ENCODE measurements at regions not wholly inside any gene's neighbourhood (a gene's known extent, or its start where the extent isn't known, plus 50 kb on each side); places are given as distances from the start of the nearest gene placed in this dataset.
"Not testable (repeated sequence)": the region's sequence is repeated elsewhere in the genome, so short reads cannot be mapped to it uniquely, and the experiment has no call there.

DNA sequence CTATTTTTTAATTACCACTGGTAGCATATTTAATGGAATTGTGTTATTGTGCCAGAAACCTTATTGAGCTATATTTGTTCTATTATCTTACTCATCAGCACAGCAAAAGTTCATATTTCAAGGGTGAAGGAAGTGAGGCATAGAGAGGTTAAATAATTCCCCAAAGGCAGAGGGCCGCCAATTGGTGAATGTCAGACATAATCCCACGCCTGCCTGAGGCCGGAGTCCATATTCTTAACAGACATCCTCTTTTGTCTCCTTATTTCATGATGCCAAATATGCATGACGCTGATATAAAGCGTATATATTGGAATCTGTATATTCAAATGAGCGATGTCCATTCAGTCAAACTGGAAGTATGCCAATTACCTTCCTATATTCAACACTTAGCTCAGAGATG is 505.0 kb upstream of the SLC35B3 start:
- no peak for DNase-seq

GRCh38 chr6:8939615-8940014 is 504.3 kb upstream of the SLC35B3 start:
- no peak for DNase-seq

DNA sequence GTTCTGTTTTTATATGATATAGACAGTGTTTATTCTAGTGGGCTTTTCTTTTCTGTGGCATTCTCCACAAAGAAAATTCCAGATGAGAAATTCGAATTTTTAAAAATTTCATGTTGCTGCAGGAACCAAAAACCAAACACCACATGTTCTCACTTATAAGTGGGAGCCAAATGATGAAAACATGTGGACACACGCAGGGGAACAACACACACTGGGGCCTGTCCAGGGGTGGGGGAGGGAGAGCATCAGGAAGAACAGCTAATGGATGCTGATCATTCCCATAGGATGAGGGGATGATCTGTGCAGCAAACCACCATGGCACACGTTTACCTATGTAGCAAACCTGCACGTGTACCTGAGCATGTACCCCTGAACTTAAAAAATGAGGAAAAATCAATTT is 499.0 kb upstream of the SLC35B3 start:
- no peak for DNase-seq

- no peak for DNase-seq
Measured at GRCh38 chr6:8930009-8930408, 494.7 kb upstream of the SLC35B3 start.

DNA sequence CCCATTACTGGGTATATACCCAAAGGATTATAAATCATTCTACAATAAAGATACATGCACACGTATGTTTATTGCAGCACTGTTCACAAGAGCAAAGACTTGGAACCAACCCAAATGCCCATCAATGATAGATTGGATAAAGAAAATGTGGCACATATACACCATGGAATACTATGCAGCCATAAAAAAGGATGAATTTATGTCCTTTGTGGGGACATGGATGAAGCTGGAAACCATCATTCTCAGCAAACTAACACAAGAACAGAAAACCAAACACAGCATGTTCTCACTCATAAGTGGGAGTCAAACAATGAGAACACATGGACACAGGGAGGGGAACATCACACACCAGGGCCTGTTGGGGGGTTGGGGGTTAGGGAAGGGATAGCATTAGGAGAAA is 484.9 kb upstream of the SLC35B3 start:
- DNase-seq, result not testable (repeated sequence)

GRCh38 chr6:8918196-8918595 is 482.9 kb upstream of the SLC35B3 start:
- no peak for DNase-seq

GRCh38 chr6:8914700-8915099 is 479.4 kb upstream of the SLC35B3 start:
- no peak for DNase-seq

DNA sequence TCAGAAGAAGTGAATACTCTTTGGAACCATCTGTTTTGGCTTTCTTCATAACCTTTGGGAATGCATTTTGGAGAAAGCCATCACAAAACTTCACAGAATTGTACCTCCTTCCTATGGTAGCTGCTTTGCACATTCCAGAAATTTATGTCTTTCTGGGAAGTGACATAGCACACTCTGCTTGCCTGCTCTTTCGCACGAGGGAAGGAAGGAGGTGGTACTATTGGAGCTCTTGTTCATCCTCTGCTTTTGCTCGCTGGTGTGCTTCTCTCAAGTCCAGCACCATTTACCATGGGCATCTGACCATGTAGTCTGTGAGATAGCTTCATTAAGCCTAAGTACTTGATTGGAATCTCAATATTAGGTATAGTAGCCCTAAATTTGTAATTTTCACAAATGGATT is 473.3 kb upstream of the SLC35B3 start:
- DNase-seq, result no peak

DNA sequence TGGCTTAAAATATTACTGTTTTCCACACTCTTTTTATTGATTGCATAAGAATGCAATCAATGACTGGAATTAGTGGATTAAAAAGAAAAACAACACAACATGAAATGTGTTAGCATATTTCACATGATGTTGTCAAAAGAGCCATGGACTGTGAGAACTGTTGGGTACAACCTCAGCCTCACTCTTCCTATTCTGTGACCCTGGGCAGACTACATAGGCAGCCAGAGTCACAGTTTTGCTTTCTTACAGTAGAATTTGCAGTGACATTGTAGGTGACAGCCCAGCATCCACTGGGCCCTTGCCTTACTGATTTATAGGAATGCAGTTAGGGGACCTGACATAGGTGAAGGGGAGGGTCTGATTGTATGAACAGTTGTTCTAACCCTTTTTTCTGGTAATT is 471.4 kb upstream of the SLC35B3 start:
- no peak for DNase-seq

GRCh38 chr6:8905757-8906156 is 470.4 kb upstream of the SLC35B3 start:
- DNase-seq, result no peak

DNA sequence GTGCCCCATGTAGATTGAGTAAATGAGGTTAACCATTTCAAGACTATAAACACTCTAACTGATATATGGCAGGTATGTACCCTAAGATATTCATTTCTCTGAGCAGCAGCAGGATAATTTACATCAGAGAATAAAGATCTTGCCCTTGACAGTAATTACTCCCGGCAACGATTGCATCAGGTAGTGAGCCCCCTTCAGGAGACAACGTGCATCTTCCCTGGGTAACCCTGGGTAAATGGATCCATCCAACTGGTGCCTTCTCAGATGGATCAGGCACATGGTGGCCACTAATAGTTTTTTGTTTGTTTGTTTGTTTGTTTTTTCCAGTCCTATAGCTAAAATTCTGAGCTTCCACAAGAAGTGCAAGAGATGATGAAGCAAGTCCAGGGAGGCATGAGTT is 469.4 kb upstream of the SLC35B3 start:
- DNase-seq, result no peak

DNA sequence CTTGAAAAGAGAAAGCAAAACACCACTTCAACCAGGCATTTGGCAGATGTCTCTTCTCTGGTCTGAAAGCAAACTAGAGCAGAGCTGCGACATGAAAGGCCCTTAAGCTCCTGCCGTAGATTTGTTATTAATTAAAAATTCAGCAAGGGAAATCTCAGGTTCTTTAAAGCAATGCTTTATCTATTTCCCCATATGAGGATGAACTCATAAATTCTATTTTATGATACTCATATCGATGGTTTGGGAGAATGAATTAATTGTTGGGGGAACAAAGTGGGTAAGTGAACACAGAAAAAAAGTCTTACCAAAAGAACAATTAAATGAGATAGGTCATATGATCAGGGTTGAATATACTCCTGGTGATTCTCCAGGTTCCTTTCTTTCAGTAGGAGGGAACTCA is 464.7 kb upstream of the SLC35B3 start:
- DNase-seq, result no peak

- no peak for DNase-seq
Measured at GRCh38 chr6:8889514-8889913, 454.2 kb upstream of the SLC35B3 start.

- DNase-seq, result no peak
Measured at GRCh38 chr6:8888468-8888867, 453.1 kb upstream of the SLC35B3 start.

DNA sequence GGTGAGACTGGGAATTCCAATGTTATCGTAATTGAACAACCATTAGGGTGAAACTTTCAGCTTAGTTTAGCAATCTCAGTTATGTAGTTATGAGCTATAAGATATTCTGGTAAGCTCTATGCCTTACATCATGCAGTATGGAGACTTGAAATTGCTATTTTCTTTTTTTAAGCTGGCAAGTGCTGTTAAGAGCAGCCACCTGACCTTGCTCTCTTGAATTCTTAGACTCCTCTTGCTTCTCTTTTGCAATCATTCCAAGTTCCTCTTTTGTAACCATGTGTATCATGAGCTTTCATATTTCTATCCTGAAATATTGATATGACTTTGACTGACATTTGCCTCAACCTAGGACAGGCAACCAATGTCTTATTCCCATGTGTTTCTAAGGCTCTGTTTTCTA is 446.3 kb upstream of the SLC35B3 start:
- DNase-seq, result no peak

DNA sequence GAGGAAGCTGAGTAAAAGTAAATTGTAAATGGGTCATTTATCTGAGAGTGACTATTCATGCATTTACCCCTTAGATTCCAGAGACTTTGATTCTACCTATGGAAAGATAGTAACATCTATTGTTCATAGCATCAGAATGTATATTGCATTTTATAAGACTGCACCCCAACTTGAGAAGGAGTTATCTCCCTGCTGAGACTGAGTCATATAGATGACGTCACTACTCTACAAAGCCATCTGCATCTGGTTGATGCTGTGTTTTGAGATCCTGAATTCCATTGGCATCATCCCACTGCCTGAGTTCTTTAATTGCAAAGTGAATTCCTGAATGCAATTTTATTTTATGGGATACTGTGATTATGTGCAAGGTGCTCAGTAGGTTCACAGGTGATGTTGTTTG is 444.0 kb upstream of the SLC35B3 start:
- no peak for DNase-seq

DNA sequence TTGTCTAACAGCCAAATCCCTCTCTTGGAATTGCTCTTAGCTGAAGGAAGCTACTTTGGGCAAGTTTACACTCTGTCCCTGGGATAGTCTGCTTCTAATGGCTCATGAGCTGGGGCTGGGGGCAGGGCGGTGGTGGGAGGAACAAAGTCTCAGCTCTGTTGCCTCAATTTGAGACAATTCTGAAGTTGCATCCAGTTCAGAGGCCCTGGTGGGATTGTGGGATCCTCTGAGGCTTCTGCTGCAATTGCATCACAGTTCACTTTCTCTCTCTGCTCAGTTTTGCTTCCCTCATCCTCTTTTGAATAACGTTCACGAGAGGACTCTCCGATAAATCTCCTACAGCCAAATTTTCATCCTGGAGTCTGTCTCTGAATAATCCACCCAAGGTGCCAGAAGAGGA is 440.6 kb upstream of the SLC35B3 start:
- DNase-seq, result no peak

DNA sequence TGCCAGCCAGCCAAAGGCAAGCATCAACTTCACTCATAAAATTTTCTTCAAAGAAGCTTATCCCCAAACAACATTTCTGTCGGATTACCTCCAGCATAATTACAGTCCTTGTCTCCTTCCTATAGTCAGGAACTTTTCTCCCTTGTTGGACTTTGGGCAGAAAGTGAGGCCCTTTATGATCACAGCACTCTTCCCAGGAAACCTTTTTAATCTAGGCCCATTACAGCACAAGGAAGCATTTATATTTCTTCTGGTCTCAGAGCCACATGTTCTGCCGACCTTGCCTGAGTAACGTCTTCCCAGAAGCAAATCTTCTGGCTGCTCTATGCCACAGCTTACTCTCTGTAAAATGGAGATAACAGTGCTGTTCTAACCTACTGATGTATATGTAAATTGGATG is 437.2 kb upstream of the SLC35B3 start:
- DNase-seq, result no peak

- DNase-seq, result no peak
Measured at GRCh38 chr6:8865451-8865850, 430.1 kb upstream of the SLC35B3 start.

GRCh38 chr6:8860671-8861070 is 425.3 kb upstream of the SLC35B3 start:
- no peak for DNase-seq

- DNase-seq, result no peak
Measured at GRCh38 chr6:8859501-8859900, 424.2 kb upstream of the SLC35B3 start.

DNA sequence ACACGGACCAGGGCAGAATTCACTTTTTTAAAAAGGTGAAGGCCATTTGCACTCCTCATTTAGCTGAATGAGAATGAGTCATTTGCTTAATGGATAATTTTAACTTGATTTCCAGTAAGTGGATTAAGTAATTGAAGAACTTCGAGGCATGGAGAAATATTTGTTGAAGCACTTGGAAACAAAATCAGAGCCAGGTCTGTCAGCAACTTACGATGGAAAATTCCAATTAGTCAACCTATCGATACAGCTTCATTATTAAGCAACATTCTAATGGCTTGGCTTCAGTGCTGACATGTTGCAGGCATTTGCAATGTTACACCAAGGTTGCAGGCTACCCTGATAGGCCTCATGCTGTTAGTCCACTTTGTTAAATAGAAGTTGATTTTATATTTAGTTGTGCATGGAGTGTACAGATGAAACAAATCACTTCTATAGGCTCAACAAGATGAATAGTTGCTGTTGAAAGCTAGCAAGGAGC is 423.5 kb upstream of the SLC35B3 start:
- DNase-seq, result no peak

DNA sequence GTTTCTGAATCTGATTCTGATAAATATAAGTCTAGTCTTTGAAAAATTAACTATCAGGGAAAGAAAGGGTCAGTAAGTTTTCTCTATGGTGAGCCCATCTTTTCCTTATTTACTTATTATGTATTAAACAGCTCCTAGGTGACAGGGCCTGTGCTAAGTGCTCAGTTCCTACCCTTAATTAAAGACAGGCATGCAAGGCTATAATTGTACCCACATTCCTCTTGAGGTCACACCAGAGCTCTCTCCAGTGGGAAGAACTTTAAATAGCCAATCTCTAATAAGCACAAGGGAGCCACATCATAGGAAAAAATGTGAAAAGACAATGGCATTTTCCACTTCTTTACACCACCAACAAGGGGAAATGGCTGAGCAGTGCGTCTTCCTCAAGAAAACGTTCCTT is 421.8 kb upstream of the SLC35B3 start:
- no peak for DNase-seq

DNA sequence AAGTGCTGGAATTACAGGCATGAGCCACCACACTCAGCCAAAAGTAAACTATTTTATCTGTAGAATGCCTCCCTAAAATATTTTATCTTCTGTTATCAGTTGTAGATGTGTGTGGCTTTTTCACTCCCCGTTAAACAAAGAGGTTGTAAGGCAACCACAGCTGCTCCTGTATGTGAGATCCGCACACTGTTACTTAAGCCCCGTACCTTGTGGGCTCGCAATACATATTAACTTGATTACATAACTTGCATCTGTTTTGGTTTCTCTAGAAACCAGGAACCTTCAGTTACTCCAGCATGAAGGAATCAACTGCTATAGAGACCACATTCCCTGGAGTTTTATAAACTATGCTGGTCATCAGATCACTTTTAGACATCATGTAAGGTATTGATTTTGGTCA is 420.1 kb upstream of the SLC35B3 start:
- no peak for DNase-seq

GRCh38 chr6:8852332-8852731 is 417.0 kb upstream of the SLC35B3 start:
- no peak for DNase-seq

DNA sequence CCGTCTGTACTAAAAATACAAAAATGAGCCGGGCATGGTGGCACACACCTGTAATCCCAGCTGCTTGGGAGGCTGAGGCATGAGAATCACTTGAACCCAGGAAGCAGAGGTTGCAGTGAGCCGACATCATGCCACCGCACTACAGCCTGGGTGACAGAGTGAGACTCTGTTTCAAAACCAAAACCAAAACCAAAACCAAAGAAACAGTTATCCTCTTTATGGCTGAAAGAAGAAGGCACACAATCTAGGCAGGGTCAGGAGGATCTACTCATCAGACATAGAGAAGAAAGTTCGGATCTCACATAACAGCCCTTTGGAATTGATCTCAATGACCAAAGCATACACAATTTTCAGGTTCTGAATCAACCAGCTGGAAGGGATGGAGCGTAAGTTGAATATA is 411.3 kb upstream of the SLC35B3 start:
- DNase-seq, result not testable (repeated sequence)
